LNCAP (cell line): ENCODE measurements at regions not wholly inside any gene's neighbourhood (a gene's known extent, or its start where the extent isn't known, plus 50 kb on each side); places are given as distances from the start of the nearest gene placed in this dataset.

Experiments used
- CTCF ChIP-seq: fragments of 450-650 bp; IDR thresholded peaks from 2 replicates; pipeline ENCODE4 v1.5.1; 2017; ENCODE audit warnings: mild to moderate bottlenecking

GRCh38 chr12:23088594-23088993 is 463.6 kb downstream of the ETNK1 start:
- no peak for TF ChIP-seq CTCF

- no peak for TF ChIP-seq CTCF
Observed at GRCh38 chr12:23093488-23093887, 468.5 kb downstream of the ETNK1 start.

GRCh38 chr12:23096321-23096720 is 471.4 kb downstream of the ETNK1 start:
- TF ChIP-seq CTCF: no peak

- TF ChIP-seq CTCF: no peak
Observed at GRCh38 chr12:23098110-23098509, 473.1 kb downstream of the ETNK1 start.

GRCh38 chr12:23098517-23098916 is 473.5 kb downstream of the ETNK1 start:
- no peak for TF ChIP-seq CTCF

GRCh38 chr12:23099104-23099503 is 474.1 kb downstream of the ETNK1 start:
- TF ChIP-seq CTCF: no peak

GRCh38 chr12:23099604-23100003 is 474.6 kb downstream of the ETNK1 start:
- no peak for TF ChIP-seq CTCF

- TF ChIP-seq CTCF: no peak
Observed at GRCh38 chr12:23108957-23109356, 484.0 kb downstream of the ETNK1 start.
